HEK293 (cell line): ENCODE measurements at regions not wholly inside any gene's neighbourhood (a gene's known extent, or its start where the extent isn't known, plus 50 kb on each side); places are given as distances from the start of the nearest gene placed in this dataset.

Experiments
- CTCF ChIA-PET: fragments of 350-600 bp; formaldehyde crosslinking; extraction: SDS; loops from one replicate; lab custom pipeline; 2021; ENCODE audit warnings: antibody characterized with exemption; lab: Yijun Ruan, JAX
- POLR2A ChIA-PET: fragments of 300-600 bp; formaldehyde crosslinking; extraction: SDS; loops from one replicate; lab custom pipeline; 2020; ENCODE audit warnings: antibody characterized with exemption, inconsistent platforms; lab: Yijun Ruan, JAX
- H3K27ac ChIP-seq: fragments of 200-500 bp; sonication (Bioruptor generic); 2 replicates; pipeline ENCODE4 v1.5.1; 2014; ENCODE audit warnings: low read depth, low read length, control low read depth, inconsistent platforms; ENCODE audit errors: extremely low read depth
- H3K36me3 ChIP-seq, 2 experiments: fragments of 200-500 bp in 1 of 2; sonication (Bioruptor generic) in 1 of 2; 1 replicate in 1 of 2; 2 replicates in 1 of 2; pipeline ENCODE4 v1.5.1; 2014 to 2017; ENCODE audit warnings: inconsistent platforms in 2 of 2, low read length in 2 of 2; ENCODE audit not compliant: control insufficient read depth in 2 of 2, insufficient read depth in 1 of 2
- H3K4me1 ChIP-seq: fragments of 200-500 bp; sonication (Bioruptor generic); 2 replicates; pipeline ENCODE4 v1.5.1; 2014; ENCODE audit warnings: mild to moderate bottlenecking, low read length, inconsistent platforms; ENCODE audit not compliant: control insufficient read depth, insufficient read depth
- H3K4me3 ChIP-seq: 2 replicates; pipeline ENCODE4 v1.5.1; 2011; ENCODE audit warnings: low read depth, mild to moderate bottlenecking, control low read depth, low read length, moderate library complexity
- H3K9me3 ChIP-seq: fragments of 200-500 bp; sonication (Bioruptor generic); 2 replicates; pipeline ENCODE4 v1.5.1; 2014; ENCODE audit warnings: low read depth, low read length, inconsistent platforms; ENCODE audit not compliant: control insufficient read depth, insufficient read depth
- GLI4 ChIP-seq: fragments of 450-650 bp; formaldehyde crosslinking; IDR thresholded peaks from 2 replicates; pipeline ENCODE4 v1.5.1; 2016; ENCODE audit warnings: missing biosample characterization, missing genetic modification characterization
- GLIS2 ChIP-seq: fragments of 450-650 bp; formaldehyde crosslinking; IDR thresholded peaks from 2 replicates; pipeline ENCODE4 v1.5.1; 2016; ENCODE audit warnings: missing biosample characterization, missing genetic modification characterization
- HOXC10 ChIP-seq: sonication (generic); formaldehyde crosslinking; IDR thresholded peaks from 2 replicates; pipeline ENCODE4 v1.8.1; 2023; ENCODE audit warnings: mild to moderate bottlenecking, missing genetic modification reagents
- KLF1 ChIP-seq: fragments of 450-650 bp; formaldehyde crosslinking; IDR thresholded peaks from 2 replicates; pipeline ENCODE4 v1.5.1; 2016; ENCODE audit warnings: missing biosample characterization, missing genetic modification characterization
- KLF7 ChIP-seq: fragments of 450-650 bp; formaldehyde crosslinking; IDR thresholded peaks from 2 replicates; pipeline ENCODE4 v1.5.1; 2016; ENCODE audit warnings: missing biosample characterization, missing genetic modification characterization, borderline replicate concordance
- KLF8 ChIP-seq: fragments of 450-650 bp; formaldehyde crosslinking; IDR thresholded peaks from 2 replicates; pipeline ENCODE4 v1.5.1; 2016; ENCODE audit warnings: missing biosample characterization, missing genetic modification characterization
- TCF7L2 ChIP-seq: IDR thresholded peaks from 2 replicates; pipeline ENCODE4 v1.6.1; 2011; ENCODE audit warnings: low read depth, mild to moderate bottlenecking, inconsistent platforms, low read length, moderate library complexity, borderline replicate concordance
- TRIM28 ChIP-seq: IDR thresholded peaks from 2 replicates; pipeline ENCODE4 v1.6.1; 2011; ENCODE audit warnings: low read length, control low read depth, borderline replicate concordance
- ZNF155 ChIP-seq: fragments of 450-650 bp; formaldehyde crosslinking; IDR thresholded peaks from 2 replicates; pipeline ENCODE4 v1.5.1; 2016; ENCODE audit warnings: missing biosample characterization, missing genetic modification characterization
- ZNF221 ChIP-seq: fragments of 450-650 bp; formaldehyde crosslinking; IDR thresholded peaks from 2 replicates; pipeline ENCODE4 v1.5.1; 2017; ENCODE audit warnings: missing biosample characterization, missing genetic modification characterization, borderline replicate concordance
- ZNF350 ChIP-seq: fragments of 450-650 bp; formaldehyde crosslinking; IDR thresholded peaks from 2 replicates; pipeline ENCODE4 v1.5.0; 2017; ENCODE audit warnings: missing biosample characterization, mild to moderate bottlenecking, missing genetic modification characterization
- ZNF354C ChIP-seq: fragments of 450-650 bp; formaldehyde crosslinking; IDR thresholded peaks from 2 replicates; pipeline ENCODE4 v1.5.1; 2016; ENCODE audit warnings: missing biosample characterization, missing genetic modification characterization, low read depth, borderline replicate concordance
- ZNF426 ChIP-seq: fragments of 450-650 bp; formaldehyde crosslinking; IDR thresholded peaks from 2 replicates; pipeline ENCODE4 v1.5.1; 2017; ENCODE audit warnings: missing biosample characterization, missing genetic modification characterization, mild to moderate bottlenecking, inconsistent platforms, moderate library complexity
- ZNF555 ChIP-seq: fragments of 450-650 bp; formaldehyde crosslinking; conservative IDR thresholded peaks from 2 replicates; pipeline ENCODE4 v1.5.1; 2017; ENCODE audit warnings: missing biosample characterization, mild to moderate bottlenecking, missing genetic modification characterization, inconsistent platforms
- ZNF677 ChIP-seq: fragments of 450-650 bp; IDR thresholded peaks from 2 replicates; pipeline ENCODE4 v1.5.0; 2018; ENCODE audit warnings: missing biosample characterization, mild to moderate bottlenecking, missing genetic modification characterization, moderate library complexity
- ZNF768 ChIP-seq: fragments of 450-650 bp; formaldehyde crosslinking; IDR thresholded peaks from 2 replicates; pipeline ENCODE4 v1.5.1; 2018; ENCODE audit warnings: missing biosample characterization, mild to moderate bottlenecking, missing genetic modification characterization
- ZNF785 ChIP-seq: fragments of 450-650 bp; formaldehyde crosslinking; IDR thresholded peaks from 2 replicates; pipeline ENCODE4 v1.5.1; 2016; ENCODE audit warnings: missing biosample characterization, missing genetic modification characterization
- ZNF791 ChIP-seq: fragments of 450-650 bp; formaldehyde crosslinking; IDR thresholded peaks from 2 replicates; pipeline ENCODE4 v1.5.1; 2016; ENCODE audit warnings: missing biosample characterization, missing genetic modification characterization
- TF ChIP-seq, protein P1 (sequence below): fragments of 450-650 bp; formaldehyde crosslinking; IDR thresholded peaks from 2 replicates; pipeline ENCODE4 v1.5.1; 2016; ENCODE audit warnings: missing biosample characterization, missing genetic modification characterization
- TF ChIP-seq, protein P2 (sequence below): fragments of 450-650 bp; formaldehyde crosslinking; IDR thresholded peaks from 2 replicates; pipeline ENCODE4 v1.5.1; 2016; ENCODE audit warnings: missing biosample characterization, missing genetic modification characterization

DNA sequence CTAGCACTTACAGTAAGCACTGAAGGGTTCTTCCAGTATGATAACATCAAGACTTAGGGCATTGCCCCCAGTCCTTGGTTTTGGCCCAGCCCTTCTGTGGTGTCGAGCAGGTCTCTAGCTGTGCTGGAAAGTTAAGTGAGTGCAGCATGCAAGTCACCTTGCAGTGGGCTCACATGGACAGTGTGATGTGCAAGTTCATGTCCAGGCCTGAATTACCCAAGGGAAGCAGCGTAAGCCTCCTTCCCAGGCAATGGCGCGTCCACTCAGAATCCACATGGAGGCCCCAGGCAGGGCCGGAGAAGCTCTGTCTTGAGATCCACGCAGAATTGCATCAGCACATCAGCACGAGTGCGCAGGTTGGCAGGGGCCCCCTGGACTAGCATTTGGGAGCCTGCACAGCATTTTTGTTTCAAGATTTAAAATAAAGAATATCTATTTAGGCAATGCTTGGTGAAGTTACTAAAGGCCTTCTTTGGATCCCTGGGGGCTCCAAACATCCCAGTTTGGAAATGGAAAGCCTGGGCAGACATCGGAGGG lies 108.4 kb upstream of the ALDH1B1 start:
- H3K4me1 ChIP-seq: no peaks in the 10 kb centered on the region
- H3K27ac ChIP-seq: no peak overlapping the region
- H3K9me3 ChIP-seq: no peaks in the 10 kb centered on the region
- H3K4me3 ChIP-seq: no peak overlapping the region
- H3K36me3 ChIP-seq: no peaks in the 10 kb centered on the region
- ChIA-PET CTCF (interaction anchor here (1.0 to 1.1 kb wide), 2 partner anchors 20 to 108 kb away, joined by 3 read pairs; partner anchors contain the start of gene ALDH1B1), POLR2A (no interaction called here)
- no peak for TF ChIP-seq ZNF354C
- TF ChIP-seq, protein P1, sequence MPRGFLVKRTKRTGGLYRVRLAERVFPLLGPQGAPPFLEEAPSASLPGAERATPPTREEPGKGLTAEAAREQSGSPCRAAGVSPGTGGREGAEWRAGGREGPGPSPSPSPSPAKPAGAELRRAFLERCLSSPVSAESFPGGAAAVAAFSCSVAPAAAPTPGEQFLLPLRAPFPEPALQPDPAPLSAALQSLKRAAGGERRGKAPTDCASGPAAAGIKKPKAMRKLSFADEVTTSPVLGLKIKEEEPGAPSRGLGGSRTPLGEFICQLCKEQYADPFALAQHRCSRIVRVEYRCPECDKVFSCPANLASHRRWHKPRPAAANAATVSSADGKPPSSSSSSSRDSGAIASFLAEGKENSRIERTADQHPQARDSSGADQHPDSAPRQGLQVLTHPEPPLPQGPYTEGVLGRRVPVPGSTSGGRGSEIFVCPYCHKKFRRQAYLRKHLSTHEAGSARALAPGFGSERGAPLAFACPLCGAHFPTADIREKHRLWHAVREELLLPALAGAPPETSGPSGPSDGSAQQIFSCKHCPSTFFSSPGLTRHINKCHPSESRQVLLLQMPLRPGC (tag by site-specific recombination): no peak

DNA sequence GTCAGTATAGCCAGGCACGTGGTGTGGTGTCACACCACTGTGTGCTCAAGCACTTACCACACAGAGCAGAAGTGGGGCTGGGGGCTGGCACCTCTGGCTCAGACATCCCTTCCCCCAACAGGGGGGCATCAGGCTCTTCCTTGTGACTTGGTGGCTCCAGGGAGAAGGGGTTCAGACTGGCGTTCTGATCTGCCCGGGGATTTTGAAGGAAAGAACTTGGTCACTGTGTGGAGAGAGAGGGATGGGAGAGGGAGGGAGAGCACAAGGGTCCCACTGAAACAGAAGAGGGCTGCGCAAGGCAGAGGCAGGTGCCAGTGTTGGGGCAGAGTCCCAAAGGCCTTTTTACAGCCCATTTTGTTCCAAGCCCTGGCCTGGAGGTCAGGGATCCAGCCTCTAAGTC lies 109.7 kb upstream of the ALDH1B1 start:
- TF ChIP-seq KLF7 (tag by site-specific recombination) (no peak), KLF8 (tag by site-specific recombination) (no peak), ZNF350 (tag by site-specific recombination) (no peak), GLI4 (tag by site-specific recombination) (no peak)
- ChIA-PET POLR2A (no interaction called here), CTCF (no interaction called here)
- H3K4me1 ChIP-seq: no peaks in the 10 kb centered on the region
- no peak overlapping the region for H3K27ac ChIP-seq
- H3K9me3 ChIP-seq: no peaks in the 10 kb centered on the region
- no peaks in the 10 kb centered on the region for H3K36me3 ChIP-seq
- no peak overlapping the region for H3K4me3 ChIP-seq

DNA sequence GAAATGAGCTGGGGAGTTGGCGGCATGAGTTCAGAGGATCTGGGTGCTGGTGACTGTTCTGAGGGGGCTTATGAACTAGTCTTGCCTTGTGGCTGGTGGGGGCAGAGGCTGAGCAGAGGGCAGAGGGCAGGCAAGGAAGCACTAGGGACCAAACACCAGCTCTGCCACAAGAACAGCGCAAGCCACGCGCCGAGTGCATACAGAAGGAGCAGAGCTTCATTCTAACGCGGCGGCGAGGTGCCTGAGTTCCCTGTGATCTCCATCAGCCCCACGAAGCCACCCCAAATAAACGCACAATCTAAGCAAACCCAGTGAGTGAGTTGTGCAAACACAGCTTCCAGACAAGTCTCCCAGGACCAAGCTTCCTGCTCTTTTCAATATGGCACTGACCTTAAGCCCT lies 110.6 kb upstream of the ALDH1B1 start:
- no peaks in the 10 kb centered on the region for H3K36me3 ChIP-seq
- H3K4me1 ChIP-seq: no peaks in the 10 kb centered on the region
- no peak overlapping the region for H3K27ac ChIP-seq
- TF ChIP-seq ZNF555: no peak
- TF ChIP-seq, all 188 proteins: peak for 0
- no peaks in the 10 kb centered on the region for H3K9me3 ChIP-seq
- ChIA-PET CTCF (interaction anchor here (0.8 to 1.0 kb wide), 2 partner anchors 18 to 368 kb away, joined by 3 read pairs; no protein-coding TSS in a partner anchor), POLR2A (no interaction called here)
- no peak overlapping the region for H3K4me3 ChIP-seq

DNA sequence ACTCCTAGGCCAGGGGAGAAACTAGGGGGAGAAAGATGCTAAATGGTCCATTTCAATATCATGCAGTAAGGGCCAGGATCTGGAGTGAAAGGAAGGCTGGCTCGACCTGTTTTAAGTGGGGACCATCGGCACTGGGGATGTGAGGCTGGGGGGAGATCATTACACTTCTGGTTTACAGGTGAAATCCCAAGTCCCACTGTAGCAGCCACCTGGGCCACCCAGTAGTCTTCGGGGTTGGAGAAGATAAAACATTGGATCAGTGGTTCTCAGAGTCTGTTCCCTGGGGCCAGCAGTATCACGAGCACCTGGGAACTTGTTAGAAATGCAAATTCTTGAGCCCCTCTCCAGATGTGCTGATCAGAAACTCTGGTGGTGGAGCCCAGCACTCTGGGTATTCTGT lies 111.3 kb upstream of the ALDH1B1 start:
- no peaks in the 10 kb centered on the region for H3K4me1 ChIP-seq
- H3K36me3 ChIP-seq: no peaks in the 10 kb centered on the region
- H3K4me3 ChIP-seq: no peak overlapping the region
- no peak overlapping the region for H3K27ac ChIP-seq
- H3K9me3 ChIP-seq: no peaks in the 10 kb centered on the region
- ChIA-PET POLR2A (no interaction called here), CTCF (interaction anchor here (0.8 to 1.0 kb wide), 2 partner anchors 17 to 367 kb away, joined by 3 read pairs; no protein-coding TSS in a partner anchor)
- TF ChIP-seq GLIS2 (tag by site-specific recombination) (no peak), ZNF221 (tag by site-specific recombination) (no peak), TCF7L2 (no peak), ZNF677 (tag by site-specific recombination) (no peak), TRIM28 (no peak), HOXC10 (CRISPR knock-in tag) (no peak), ZNF768 (tag by site-specific recombination) (no peak)

DNA sequence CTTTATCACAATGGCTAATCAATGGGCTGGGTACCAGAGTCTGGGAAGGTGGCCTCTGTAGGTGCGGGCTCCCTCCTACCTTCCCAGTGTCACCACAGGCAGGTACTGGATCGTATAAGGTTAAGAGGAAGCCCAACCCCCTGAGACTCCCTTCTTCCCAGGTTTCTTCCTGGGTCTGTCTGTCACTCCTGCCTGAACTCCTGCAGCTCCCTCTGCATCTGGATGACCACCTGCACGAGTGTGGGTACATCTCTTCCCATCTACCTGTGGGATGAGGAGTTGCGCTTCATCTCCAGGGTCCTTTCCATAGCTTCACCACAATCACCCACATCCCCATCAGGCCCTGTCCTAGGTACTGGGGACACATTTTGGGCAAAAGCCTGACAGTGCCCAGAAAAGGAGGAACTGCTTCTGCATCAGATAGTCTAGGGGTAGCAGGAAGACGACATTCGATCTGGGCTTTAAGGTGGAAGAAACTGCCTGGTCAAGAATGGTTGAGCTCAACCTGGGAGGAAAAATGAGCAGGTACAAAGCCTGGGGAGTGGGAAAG lies 112.2 kb upstream of the ALDH1B1 start:
- CTCF ChIA-PET: no interaction called here
- H3K9me3 ChIP-seq: no peaks in the 10 kb centered on the region
- POLR2A ChIA-PET: no interaction called here
- no peak overlapping the region for H3K4me3 ChIP-seq
- no peaks in the 10 kb centered on the region for H3K4me1 ChIP-seq
- H3K36me3 ChIP-seq: no peaks in the 10 kb centered on the region
- no peak overlapping the region for H3K27ac ChIP-seq
- TF ChIP-seq ZNF426 (tag by site-specific recombination) (no peak), ZNF791 (tag by site-specific recombination) (no peak), ZNF785 (tag by site-specific recombination) (no peak), KLF1 (no peak), ZNF155 (tag by site-specific recombination) (no peak)
- TF ChIP-seq, protein P2, sequence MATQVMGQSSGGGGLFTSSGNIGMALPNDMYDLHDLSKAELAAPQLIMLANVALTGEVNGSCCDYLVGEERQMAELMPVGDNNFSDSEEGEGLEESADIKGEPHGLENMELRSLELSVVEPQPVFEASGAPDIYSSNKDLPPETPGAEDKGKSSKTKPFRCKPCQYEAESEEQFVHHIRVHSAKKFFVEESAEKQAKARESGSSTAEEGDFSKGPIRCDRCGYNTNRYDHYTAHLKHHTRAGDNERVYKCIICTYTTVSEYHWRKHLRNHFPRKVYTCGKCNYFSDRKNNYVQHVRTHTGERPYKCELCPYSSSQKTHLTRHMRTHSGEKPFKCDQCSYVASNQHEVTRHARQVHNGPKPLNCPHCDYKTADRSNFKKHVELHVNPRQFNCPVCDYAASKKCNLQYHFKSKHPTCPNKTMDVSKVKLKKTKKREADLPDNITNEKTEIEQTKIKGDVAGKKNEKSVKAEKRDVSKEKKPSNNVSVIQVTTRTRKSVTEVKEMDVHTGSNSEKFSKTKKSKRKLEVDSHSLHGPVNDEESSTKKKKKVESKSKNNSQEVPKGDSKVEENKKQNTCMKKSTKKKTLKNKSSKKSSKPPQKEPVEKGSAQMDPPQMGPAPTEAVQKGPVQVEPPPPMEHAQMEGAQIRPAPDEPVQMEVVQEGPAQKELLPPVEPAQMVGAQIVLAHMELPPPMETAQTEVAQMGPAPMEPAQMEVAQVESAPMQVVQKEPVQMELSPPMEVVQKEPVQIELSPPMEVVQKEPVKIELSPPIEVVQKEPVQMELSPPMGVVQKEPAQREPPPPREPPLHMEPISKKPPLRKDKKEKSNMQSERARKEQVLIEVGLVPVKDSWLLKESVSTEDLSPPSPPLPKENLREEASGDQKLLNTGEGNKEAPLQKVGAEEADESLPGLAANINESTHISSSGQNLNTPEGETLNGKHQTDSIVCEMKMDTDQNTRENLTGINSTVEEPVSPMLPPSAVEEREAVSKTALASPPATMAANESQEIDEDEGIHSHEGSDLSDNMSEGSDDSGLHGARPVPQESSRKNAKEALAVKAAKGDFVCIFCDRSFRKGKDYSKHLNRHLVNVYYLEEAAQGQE (tag by site-specific recombination): 0 out of 2 replicates have a peak, but pooled peaks have one; percentile 13
